SK-N-SH treated with all-trans-retinoic acid at 6 μM for 48 hours (cell line): ENCODE measurements at regions not wholly inside any gene's neighbourhood (a gene's known extent, or its start where the extent isn't known, plus 50 kb on each side); places are given as distances from the start of the nearest gene placed in this dataset.

Experiments
- ATAC-seq: fragments of 200-7000 bp; cut with Tn5 transposase; 3 replicates; pipeline ENCODE4 v1.9.1; 2020; ENCODE audit warnings: mild to moderate bottlenecking, moderate library complexity
- ARNTL ChIP-seq: fragments of 450-650 bp; formaldehyde crosslinking; IDR thresholded peaks from 2 replicates; pipeline ENCODE4 v1.5.0; 2020; ENCODE audit warnings: low read depth, mild to moderate bottlenecking, moderate library complexity, borderline replicate concordance
- CREB5 ChIP-seq: fragments of 250-450 bp; sonication (Bioruptor Pico); IDR thresholded peaks from 2 replicates; pipeline ENCODE4 v1.5.1; 2020; ENCODE audit warnings: low read depth, mild to moderate bottlenecking, moderate library complexity
- CSDC2 ChIP-seq: fragments of 250-450 bp; sonication (Bioruptor Pico); IDR thresholded peaks from 2 replicates; pipeline ENCODE4 v1.5.0; 2020; ENCODE audit warnings: mild to moderate bottlenecking, moderate library complexity
- CSRNP3 ChIP-seq: fragments of 250-450 bp; sonication (Bioruptor Pico); IDR thresholded peaks from 2 replicates; pipeline ENCODE4 v1.5.1; 2021; ENCODE audit warnings: mild to moderate bottlenecking, moderate library complexity
- ESRRG ChIP-seq: fragments of 250-450 bp; sonication (Bioruptor Pico); IDR thresholded peaks from 2 replicates; pipeline ENCODE4 v1.6.1; 2021; ENCODE audit warnings: mild to moderate bottlenecking
- GLIS3 ChIP-seq: fragments of 250-450 bp; sonication (Bioruptor Pico); IDR thresholded peaks from 2 replicates; pipeline ENCODE4 v1.5.0; 2020; ENCODE audit warnings: mild to moderate bottlenecking, moderate library complexity
- ISL1 ChIP-seq: fragments of 250-450 bp; sonication (Bioruptor Pico); IDR thresholded peaks from 2 replicates; pipeline ENCODE4 v2.1.2; 2022; ENCODE audit warnings: mild to moderate bottlenecking, moderate library complexity
- OSR1 ChIP-seq: fragments of 250-450 bp; sonication (Bioruptor Pico); IDR thresholded peaks from 2 replicates; pipeline ENCODE4 v1.8.0; 2022; ENCODE audit warnings: moderate library complexity, mild to moderate bottlenecking, inconsistent platforms
- PATZ1 ChIP-seq: fragments of 250-450 bp; sonication (Bioruptor Pico); IDR thresholded peaks from 2 replicates; pipeline ENCODE4 v1.8.0; 2020; ENCODE audit warnings: mild to moderate bottlenecking, moderate library complexity, borderline replicate concordance
- POU6F1 ChIP-seq: fragments of 250-450 bp; sonication (Bioruptor Pico); IDR thresholded peaks from 2 replicates; pipeline ENCODE4 v1.8.0; 2021; ENCODE audit warnings: low read depth, mild to moderate bottlenecking, moderate library complexity, borderline replicate concordance
- PPARA ChIP-seq: fragments of 250-450 bp; sonication (Bioruptor Pico); IDR thresholded peaks from 2 replicates; pipeline ENCODE4 v1.5.0; 2020; ENCODE audit warnings: mild to moderate bottlenecking, borderline replicate concordance
- RARB ChIP-seq: fragments of 250-450 bp; sonication (Bioruptor Pico); IDR thresholded peaks from 2 replicates; pipeline ENCODE4 v1.8.0; 2021; ENCODE audit warnings: mild to moderate bottlenecking, moderate library complexity
- SNAI2 ChIP-seq: fragments of 250-450 bp; sonication (Bioruptor Pico); IDR thresholded peaks from 2 replicates; pipeline ENCODE4 v1.5.0; 2020; ENCODE audit warnings: mild to moderate bottlenecking, moderate library complexity
- TCF4 ChIP-seq: fragments of 250-450 bp; sonication (Bioruptor Pico); IDR thresholded peaks from 2 replicates; pipeline ENCODE4 v1.8.0; 2021; ENCODE audit warnings: mild to moderate bottlenecking, moderate library complexity, borderline replicate concordance
- ZC3H10 ChIP-seq: fragments of 250-450 bp; sonication (Bioruptor Pico); IDR thresholded peaks from 2 replicates; pipeline ENCODE4 v1.5.1; 2021; ENCODE audit warnings: mild to moderate bottlenecking, moderate library complexity
- ZFP3 ChIP-seq: fragments of 250-450 bp; sonication (Bioruptor Pico); IDR thresholded peaks from 2 replicates; pipeline ENCODE4 v1.5.0; 2020; ENCODE audit warnings: mild to moderate bottlenecking, moderate library complexity
- ZFP30 ChIP-seq: fragments of 450-650 bp; formaldehyde crosslinking; IDR thresholded peaks from 2 replicates; pipeline ENCODE4 v1.5.0; 2022; ENCODE audit warnings: mild to moderate bottlenecking, moderate library complexity
- ZNF565 ChIP-seq: fragments of 450-650 bp; formaldehyde crosslinking; conservative IDR thresholded peaks from 2 replicates; pipeline ENCODE4 v1.5.0; 2020; ENCODE audit warnings: low read depth, mild to moderate bottlenecking, moderate library complexity
- ZNF70 ChIP-seq: fragments of 450-650 bp; formaldehyde crosslinking; IDR thresholded peaks from 2 replicates; pipeline ENCODE4 v1.5.0; 2020; ENCODE audit warnings: mild to moderate bottlenecking, moderate library complexity
- ZNF8 ChIP-seq: fragments of 450-650 bp; formaldehyde crosslinking; IDR thresholded peaks from 2 replicates; pipeline ENCODE4 v1.5.0; 2020; ENCODE audit warnings: mild to moderate bottlenecking, moderate library complexity

GRCh38 chr3:95886616-95887015, 927.8 kb upstream of the EPHA6 start:
- no peak for TF ChIP-seq ZFP30 (CRISPR knock-in tag)
- TF ChIP-seq CREB5: no peak
- no peak for TF ChIP-seq CSRNP3 (CRISPR knock-in tag)
- no peak for TF ChIP-seq PATZ1
- no peak for TF ChIP-seq ZC3H10 (CRISPR knock-in tag)
- TF ChIP-seq RARB (CRISPR knock-in tag): no peak
- no peak for TF ChIP-seq ZNF565 (CRISPR knock-in tag)
- TF ChIP-seq GLIS3 (CRISPR knock-in tag): no peak
- no peak for TF ChIP-seq ISL1
- no peak for TF ChIP-seq OSR1 (CRISPR knock-in tag)
- TF ChIP-seq POU6F1 (CRISPR knock-in tag): no peak
- ATAC-seq: no peak

GRCh38 chr3:95887114-95887513, 927.3 kb upstream of the EPHA6 start:
- TF ChIP-seq ZFP30 (CRISPR knock-in tag): no peak
- TF ChIP-seq OSR1 (CRISPR knock-in tag): no peak
- TF ChIP-seq CREB5: no peak
- no peak for TF ChIP-seq RARB (CRISPR knock-in tag)
- no peak for TF ChIP-seq ESRRG (CRISPR knock-in tag)
- no peak for TF ChIP-seq ISL1
- no peak for TF ChIP-seq CSDC2 (CRISPR knock-in tag)
- TF ChIP-seq GLIS3 (CRISPR knock-in tag): no peak
- no peak for TF ChIP-seq ZFP3 (CRISPR knock-in tag)
- ATAC-seq: no peak

- no peak for ATAC-seq
- TF ChIP-seq ZNF70 (CRISPR knock-in tag) (no peak), ZFP3 (CRISPR knock-in tag) (no peak), CREB5 (no peak), CSDC2 (CRISPR knock-in tag) (no peak), POU6F1 (CRISPR knock-in tag) (no peak), RARB (CRISPR knock-in tag) (no peak), ZC3H10 (CRISPR knock-in tag) (no peak), GLIS3 (CRISPR knock-in tag) (no peak), TCF4 (CRISPR knock-in tag) (no peak), ZNF8 (CRISPR knock-in tag) (no peak), OSR1 (CRISPR knock-in tag) (no peak), SNAI2 (CRISPR knock-in tag) (no peak), ARNTL (CRISPR knock-in tag) (no peak), PPARA (no peak), ESRRG (CRISPR knock-in tag) (no peak), PATZ1 (no peak)
These were observed 919.6 kb upstream of the EPHA6 start for GRCh38 chr3:95894820-95895219.
